ENCODE measurements at regions not wholly inside any gene's neighbourhood (a gene's known extent, or its start where the extent isn't known, plus 50 kb on each side); places are given as distances from the start of the nearest gene placed in this dataset.
A peak's percentile ranks its signal among the peaks of the same experiment; 100 is the strongest.
"Not testable (repeated sequence)": the region's sequence is repeated elsewhere in the genome, so short reads cannot be mapped to it uniquely, and the experiment has no call there.

DNA sequence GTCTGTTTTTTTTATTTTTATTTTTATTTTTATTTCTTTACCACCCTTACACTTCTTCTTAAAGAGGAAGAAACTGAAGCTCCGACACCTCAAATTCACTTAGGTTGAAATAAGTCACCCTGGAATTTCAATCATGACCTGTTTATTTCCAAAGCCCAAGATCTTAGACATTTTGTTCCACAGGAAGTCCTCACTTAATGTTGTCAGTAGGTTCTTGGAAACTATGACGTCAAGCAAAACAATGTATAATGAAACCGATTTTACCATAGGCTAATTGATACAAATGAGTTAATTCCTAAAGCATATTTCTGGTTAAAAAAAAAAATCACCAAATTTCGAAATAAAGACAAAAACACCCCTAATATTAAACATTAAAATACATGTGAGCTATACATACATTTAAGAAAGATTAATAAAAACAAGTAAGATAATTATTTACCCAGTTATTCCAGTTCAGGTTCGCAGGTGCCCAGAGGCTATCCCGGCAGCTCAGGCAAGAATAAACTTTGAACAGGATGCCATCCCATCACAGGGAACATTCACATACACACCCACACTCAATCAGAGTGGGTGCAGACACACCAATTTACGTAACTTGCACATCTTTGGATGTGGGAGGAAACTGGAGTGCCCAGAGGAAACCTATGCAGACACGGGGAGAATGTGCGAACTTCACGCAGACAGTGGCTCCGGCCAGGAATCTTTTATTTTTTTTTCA, 391.0 kb downstream of the RAP2B start:
- DNase-seq: no peak

DNA sequence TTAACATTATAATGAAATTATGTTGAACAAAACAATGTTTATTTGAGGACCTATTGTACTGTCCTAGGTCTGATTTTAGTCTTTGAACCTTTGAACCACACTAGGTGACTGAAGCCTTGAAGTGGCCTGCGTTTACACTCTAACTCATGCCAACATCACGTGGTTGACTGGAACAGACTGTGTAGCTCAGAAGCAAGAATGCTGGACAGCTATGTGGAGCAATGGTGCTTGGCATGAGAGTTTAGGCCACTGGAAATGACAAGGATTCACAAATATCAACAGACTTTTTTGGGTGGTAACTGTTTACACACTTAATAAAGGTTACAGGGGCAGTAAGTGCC, 391.5 kb downstream of the RAP2B start:
- DNase-seq: no peak

DNA sequence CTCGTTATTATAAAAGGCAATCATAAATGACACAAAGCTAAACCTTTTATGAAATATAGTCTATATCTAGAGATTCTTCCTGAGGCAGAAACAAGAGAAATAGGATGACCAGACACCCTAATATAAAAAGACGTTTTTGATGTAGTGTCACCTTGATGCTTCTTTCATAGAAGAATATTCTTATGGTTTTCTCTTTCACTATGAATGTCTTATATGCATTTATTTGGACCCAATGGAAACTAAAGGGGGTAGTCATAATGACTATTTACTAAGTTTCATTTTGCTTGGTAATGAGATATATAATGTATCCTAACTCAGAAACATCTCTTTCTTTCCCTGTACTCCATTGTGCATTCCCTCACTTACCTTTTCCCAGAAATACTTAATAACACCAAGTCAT, 393.9 kb downstream of the RAP2B start:
- no peak for DNase-seq

DNA sequence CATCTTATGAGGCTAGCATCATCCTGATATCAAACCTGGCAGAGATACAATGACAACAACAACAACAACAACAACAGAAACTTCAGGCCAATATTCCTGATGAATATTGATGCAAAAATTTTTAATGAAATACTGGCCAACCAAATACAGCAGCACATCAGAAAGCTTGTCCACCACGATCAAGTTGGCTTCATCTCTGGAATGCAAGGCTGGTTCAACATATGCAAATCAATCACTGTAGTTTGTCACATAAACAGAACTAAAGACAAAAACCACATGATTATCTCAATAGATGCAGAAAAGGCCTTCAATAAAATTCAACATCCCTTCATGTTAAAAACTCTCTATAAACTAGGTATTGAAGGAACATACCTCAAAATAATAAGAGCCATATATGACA, 397.3 kb downstream of the RAP2B start:
- not testable (repeated sequence) for DNase-seq

DNA sequence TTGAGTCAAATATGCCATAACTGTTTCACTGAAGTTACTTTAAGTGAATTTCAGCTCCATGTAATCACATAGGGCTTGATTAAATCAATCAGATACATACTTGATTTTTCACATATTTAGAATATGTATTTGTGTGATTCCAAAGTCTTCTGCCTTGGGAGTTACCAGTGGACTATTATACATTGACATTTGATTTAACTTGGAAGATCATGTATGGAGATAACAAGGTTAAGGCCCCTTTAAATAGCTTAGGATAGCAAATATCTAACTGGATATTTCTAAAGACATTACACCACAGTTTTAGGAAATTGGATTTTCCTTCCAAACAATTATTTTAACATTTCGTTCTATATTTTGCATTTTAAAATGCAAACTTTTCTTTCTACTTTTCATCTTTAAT, 405.0 kb downstream of the RAP2B start:
- DNase-seq: no peak

DNA sequence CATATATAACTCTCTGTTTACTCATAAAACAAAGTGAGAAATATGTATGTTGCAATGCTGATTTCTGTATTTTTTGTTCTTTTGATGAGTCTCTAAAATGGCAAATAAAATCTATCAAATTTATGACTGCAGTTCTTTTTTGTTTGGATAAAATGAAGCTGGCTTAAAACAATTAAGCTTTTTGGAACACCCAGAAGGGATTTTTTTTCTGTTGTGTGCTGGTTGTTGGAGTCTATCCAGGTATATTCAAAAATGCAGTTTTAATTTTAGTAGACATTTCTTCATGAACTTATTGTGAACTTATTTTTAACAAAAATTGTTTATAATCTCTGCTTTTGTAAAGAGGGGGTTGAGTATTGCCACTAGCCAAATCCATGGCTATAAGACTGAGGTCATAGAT, 405.5 kb downstream of the RAP2B start:
- no peak for DNase-seq

DNA sequence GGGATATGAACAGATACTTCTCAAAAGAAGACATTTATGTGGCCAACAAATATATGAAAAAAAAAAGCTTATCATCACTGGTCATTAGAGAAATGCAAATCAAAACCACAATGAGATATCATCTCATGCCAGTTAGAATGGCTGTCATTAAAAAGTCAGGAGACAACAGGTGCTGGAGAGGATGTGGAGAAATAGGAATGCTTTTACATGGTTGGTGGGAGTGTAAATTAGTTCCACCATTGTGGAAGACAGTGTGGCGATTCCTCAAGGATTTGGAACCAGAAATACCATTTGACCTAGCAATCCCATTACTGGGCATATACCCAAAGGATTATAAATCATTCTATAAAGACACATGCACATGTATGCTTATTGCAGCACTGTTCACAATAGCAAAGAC, 408.5 kb downstream of the RAP2B start:
- DNase-seq: not testable (repeated sequence)

DNA sequence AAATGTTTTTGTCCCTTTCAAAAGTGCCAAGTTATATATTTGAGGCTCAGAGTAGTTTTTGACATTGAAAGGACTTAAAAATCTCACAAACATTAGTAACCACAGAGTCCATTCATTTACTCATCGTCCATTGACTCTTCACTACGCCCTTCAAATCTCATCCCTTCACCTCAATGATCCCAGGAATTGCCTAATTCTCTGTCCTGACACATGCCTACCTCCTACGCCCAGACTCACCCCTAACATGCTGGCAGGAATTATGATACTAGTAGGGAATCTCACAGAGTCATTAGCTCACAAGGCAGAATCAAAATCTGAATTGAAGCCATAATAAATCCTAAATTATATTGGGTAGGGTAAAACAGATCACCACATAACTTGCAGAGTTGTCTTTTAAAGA, 410.1 kb downstream of the RAP2B start:
- no peak for DNase-seq

DNA sequence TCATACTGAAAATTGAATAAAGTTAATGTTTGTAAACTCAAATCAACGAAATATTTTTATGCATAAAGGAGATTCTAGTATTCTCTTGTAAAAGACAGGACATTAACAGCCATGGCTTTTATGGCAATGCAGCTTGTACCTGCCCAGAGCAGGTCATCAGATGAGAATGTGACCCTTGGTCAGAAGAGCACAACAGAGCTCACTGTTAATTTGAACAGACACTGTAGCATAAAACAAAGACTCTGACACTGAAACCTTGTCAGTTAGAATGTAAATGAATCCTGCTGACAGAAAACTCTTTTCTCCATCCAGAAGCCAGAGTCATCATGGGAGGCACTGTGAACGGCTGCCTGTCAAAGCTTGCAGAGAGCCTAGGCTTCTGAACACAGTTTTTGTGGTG, 410.6 kb downstream of the RAP2B start:
- DNase-seq: no peak

DNA sequence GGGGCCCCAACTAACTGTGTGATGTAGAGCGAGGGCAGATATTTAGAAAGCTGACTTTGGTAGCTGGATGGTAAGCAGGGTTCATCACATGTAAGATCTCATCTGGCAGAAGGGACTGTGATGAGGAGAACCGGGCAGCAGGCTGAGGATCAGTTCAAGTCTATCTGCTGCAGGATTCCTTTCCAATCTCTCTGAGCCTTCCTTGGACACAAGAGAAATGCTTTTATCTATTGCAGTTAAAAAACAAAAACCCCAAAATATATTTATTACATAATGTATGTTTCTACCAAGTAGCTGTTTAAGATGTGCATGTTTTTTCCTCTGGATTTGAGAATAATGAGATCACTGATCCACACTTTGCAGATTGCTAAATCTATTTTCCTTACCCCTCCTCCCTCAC, 411.5 kb downstream of the RAP2B start:
- DNase-seq: no peak

DNA sequence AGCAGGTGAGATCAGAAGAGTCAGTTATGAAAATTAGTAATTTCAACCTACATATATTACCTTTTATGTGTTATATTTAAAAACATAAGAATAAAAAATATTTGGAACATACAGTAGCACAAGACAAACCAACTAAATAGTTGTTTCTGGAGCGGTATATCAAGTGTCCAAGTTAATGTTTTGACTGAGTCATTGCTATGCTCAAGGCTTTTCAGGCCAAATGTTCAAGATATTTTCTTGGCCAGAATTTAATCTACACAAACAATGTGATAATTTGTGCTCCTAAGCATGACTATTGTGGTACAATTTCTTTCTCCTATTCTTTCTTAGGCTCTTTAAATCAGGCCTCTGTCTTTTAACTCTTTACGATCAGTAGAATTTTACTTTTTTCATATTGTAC, 412.4 kb downstream of the RAP2B start:
- peak; percentile 20 for DNase-seq

DNA sequence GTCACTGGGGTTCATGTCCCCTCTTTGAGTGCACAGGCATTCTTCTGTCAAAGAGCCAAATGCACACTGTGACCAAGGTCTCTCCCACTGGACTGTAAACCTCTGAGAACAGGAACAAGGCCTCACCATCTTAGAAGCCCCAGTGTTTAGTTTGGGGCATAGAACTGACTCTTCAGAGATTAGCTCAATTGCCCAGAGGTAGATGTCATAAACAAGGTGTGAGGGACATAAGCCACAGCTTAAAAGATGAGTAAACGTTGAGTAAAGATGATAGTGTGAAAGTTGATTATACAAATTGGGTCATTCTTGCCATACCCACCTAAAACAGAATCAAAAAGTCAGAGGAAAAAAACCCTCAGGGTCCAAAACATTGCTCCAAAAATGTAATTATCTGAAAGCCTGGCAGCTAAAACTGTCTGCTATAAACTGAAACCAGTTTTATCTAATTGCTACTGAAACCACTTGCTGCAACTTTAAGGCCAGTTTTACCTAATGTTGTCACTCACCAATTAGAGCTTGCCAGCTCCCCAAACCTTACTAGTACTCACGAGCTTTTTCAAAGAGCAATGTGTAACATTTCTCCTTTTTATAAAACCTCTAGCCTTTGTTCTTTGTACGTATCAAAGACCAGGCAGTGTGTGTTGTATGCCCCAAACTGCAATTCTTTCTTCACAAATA, 415.2 kb downstream of the RAP2B start:
- DNase-seq: no peak

DNA sequence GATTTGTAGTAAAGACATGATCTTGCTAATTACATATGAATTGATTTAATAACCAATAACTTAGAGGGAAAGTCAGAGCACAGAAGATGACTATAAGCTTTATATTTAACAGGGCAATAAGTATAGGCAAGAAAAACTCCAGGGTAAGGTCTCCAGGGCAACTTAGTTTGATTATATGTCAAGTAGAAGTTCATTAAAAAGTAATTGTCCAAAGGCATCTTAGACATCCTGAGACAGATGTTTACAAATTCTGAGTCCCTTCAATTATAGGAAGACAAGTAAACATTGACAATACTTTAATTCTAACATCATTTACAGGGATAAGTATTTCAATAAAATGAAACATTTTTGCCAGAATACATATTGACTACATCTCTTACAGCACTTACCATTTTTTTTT, 416.0 kb downstream of the RAP2B start:
- no peak for DNase-seq

DNA sequence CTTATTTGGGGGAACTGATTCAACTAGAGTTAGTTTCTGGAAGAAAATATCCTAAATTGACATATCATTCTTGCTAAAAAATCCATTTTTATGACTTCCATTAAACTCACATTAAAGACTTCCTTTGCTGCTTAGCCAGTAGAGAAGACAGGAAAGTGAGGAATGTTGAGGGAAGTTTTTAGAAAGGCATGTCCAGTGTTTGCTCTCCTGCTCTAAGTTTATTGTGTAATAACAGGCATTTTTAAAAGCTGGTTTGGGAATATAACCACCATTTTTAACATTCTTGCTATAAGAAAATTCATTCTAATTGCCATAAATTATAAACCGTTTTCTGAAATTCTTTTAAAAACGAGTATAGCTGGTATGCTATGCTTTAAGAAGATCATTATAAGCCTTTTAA, 428.0 kb downstream of the RAP2B start:
- no peak for DNase-seq

DNA sequence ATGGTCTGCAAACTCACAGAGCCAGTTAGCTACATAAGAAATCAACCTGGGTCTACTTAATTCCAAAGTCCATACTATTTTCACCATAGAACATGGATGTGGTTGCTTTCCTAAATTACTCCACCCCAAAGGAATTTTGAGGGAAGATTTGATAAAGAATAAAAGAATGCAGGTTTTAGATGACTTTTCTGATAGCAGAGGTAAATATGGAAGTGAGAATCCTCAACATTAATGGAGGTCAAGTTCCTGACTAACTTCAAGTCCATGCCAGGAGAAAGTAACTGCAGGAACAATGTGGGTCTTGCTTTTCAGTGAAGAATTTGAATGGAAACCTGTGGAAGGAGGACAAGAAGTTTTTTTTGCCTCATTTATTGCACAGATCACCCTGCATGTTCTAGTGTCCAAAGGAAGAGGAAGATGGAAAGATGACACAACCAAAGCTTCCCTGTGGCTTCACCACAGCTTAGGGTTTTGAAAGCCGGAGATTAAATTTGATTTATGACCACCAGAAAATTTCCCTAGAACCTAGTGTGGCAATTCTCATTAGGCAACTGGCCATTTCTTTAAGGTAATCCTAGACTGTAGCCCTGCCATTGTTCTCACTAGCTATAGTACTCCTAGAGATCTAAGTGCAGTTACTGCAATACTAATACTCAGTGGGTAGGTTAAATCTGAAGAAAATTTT, 429.7 kb downstream of the RAP2B start:
- no peak for DNase-seq

DNA sequence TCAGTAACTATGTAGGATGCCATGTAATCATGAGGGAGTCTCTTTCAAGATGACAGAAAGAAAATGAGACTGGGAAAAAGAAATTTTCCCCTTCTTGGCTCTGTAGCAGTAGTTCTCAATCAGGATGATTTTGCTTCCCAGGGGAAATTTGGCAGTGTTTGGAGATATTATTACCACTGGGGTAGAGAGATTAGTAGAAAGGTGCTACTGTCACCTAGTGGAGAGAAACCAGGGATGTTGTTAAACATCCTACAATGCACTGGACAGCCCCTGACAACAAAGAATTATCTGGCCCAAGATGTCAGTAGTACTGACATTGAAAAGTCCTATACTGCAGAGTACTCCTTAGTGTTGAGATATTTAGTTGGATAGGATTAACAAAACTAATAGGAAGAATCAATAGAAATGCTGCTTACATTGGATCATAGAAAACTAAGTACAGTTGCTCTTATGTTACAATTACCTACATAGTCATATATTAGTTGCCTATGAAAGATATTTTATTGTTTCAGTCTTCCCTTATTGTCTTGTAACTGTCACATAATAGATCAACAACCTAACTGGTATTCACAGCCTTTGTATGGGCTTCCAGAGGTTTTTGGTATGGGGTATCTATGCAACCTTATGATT, 433.3 kb downstream of the RAP2B start:
- peak; percentile 32 for DNase-seq

DNA sequence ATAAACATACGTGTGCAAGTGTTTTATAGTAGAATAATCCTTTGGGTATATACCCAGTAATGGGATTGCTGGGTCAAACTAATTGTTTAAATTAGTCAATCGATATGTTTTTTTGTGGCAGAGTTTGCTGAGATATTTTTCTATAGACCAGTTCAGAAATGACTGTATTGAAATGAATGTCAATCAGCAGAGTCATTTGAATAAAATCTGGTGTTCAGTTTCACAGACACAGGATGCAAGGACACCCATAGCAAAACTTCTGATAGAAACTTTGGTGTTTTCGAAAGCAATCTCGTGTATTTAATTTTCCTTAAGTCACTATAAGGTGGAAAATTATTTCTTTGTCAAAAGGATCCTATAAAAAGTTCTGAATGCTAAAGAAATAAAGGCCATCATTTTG, 434.4 kb downstream of the RAP2B start:
- no peak for DNase-seq

DNA sequence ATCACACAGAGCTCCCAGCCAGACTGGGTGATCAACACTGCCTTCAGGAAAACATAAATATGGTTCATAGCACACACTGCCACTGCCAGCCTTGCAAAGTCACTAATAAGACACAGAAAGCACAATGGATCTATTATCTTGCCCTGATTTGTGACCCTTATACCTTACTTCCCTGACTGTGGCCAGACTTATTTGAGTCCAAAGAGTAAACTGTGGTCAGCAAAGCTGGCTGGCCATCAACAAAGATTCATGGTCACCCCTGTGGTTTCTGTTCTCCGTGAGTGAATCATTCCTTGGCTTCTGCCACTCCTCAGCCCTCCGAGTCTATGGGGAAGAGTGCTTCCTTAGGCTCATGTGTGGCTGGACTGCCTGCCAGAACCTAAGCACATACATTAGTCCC, 437.7 kb downstream of the RAP2B start:
- no peak for DNase-seq

DNA sequence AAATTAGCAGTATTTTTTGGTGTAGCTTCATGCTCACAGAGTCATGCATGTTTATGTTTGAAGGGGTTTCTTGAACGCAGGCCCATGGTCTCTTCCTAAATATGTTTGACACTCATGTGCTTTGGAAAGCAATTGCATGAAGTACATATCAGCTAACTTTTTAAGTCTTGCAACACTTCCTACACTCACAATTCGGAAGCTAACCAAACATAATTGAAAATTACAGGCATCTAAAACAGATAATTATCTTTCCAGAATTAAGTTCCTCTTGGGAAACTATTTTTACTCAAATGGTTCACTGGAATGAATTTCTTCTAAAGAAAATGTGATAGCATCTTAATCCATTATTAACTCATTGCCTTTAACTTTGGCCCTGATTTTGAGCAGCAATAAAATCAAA, 438.9 kb downstream of the RAP2B start:
- DNase-seq: no peak

DNA sequence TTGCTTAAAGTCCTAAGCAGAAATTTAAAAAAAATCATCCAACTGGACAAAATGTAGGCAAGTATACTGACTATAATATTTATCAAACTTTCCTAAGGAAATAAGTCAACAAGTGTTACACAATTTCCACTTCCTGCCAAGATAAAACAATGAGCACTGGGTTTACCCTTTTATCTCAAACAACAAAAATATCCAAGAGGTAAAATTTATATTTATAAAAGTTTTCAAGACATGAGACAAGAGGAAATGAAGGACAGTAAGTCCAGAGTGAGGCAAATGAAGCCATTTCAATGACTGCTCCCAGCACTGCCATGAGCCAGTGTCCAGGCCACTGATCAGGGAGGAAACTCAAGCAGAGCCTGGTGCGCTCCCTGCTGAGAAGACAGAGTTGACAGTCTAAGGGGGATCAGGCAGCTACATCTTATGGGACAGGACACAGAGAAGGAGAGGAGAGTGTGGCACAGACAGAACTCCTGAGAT, 439.4 kb downstream of the RAP2B start:
- no peak for DNase-seq

DNA sequence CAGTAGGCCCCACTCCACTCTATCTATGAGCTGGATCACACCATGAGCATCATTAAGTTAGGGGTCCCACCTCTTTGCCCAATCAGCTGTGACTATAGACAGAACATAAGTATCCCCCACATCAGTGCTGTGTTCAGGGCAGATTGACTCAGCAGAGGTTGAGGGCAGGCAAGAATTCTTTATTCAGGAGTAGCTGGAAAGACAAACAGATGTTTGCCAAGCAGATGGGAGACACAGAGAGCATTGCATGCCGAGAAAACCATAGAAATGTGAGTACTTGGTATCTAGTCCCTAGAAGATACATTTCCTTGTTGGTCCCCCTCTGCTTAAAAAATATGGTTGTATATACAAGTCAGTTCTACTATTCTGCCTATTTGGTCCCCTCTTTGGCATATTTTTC, 440.8 kb downstream of the RAP2B start:
- DNase-seq: no peak

DNA sequence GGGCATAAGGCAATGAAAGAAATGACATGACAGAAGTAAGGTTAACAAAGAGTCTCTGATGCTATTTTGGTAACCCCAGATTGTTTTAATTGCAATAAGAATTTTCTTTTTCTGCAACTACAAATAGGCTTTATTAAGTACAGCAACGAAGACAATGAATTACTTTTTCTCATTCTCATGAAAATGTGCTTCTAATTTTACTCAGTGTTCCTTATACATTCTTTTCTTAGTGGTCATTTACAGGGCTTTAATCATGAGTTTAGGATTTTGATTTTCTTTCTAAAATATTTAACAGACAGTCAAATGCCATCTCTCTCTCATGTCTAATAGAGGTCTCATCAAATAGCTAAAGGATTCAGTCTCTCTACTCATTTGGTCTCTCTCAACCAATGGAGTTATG, 452.1 kb downstream of the RAP2B start:
- DNase-seq: no peak

DNA sequence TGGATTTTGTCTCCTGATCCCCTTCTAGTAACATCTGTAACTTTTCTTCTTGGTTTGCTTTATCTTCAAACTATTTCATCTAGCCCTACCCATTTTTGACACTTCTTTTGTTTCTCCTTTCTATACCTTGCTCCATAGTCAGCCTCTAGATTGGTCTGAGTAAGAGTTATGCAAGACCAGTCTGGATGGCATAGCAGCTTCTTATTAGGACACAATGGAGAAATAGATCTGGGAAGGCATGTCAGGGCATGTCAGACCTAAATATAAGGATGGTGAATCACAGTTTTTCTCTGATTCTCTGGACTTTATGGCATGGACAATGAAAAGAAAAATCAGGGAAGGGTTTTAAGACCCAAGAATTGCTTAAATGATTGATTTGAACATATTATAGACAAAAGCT, 452.5 kb downstream of the RAP2B start:
- no peak for DNase-seq
